Heart left ventricle (tissue), 16 donors: ENCODE measurements at regions not wholly inside any gene's neighbourhood (a gene's known extent, or its start where the extent isn't known, plus 50 kb on each side); places are given as distances from the start of the nearest gene placed in this dataset.

Experiments used
- ATAC-seq, 4 donors: fragments of 200-7000 bp; cut with Tn5 transposase; one replicate each; pipeline ENCODE4 v1.9.1; 2020 to 2022; ENCODE audit warnings: moderate library complexity in 4 of 4, mild to moderate bottlenecking in 3 of 4, moderate number of reproducible peaks in 1 of 4
- DNase-seq, 5 donors: peaks; one replicate each; pipeline ENCODE4 v3.0.0-alpha.2; 2020
- H3K27ac ChIP-seq, 12 donors: fragments of 200-600 bp; sonication (generic) in 4 of 12; one replicate each; pipeline versions ENCODE4 v1.5.0 to v1.8.0; 2016 to 2022; ENCODE audit warnings: mild to moderate bottlenecking in 2 of 12
- H3K27me3 ChIP-seq, 9 donors: fragments of 200-600 bp; sonication (generic) in 2 of 9; one replicate each; pipeline versions ENCODE4 v1.5.1 to v1.8.0; 2016 to 2022; ENCODE audit warnings: mild to moderate bottlenecking in 3 of 9
- H3K36me3 ChIP-seq, 9 donors: fragments of 200-600 bp; sonication (generic) in 2 of 9; one replicate each; pipeline versions ENCODE4 v1.5.0 to v1.8.0; 2018 to 2022; ENCODE audit warnings: mild to moderate bottlenecking in 2 of 9
- H3K4me1 ChIP-seq, 12 donors: fragments of 200-600 bp; sonication (generic) in 4 of 12; one replicate each; pipeline versions ENCODE4 v1.5.0 to v1.8.0; 2016 to 2022; ENCODE audit warnings: mild to moderate bottlenecking in 3 of 12
- H3K4me3 ChIP-seq, 12 donors: fragments of 200-600 bp; sonication (generic) in 4 of 12; one replicate each; pipeline versions ENCODE4 v1.5.0 to v1.8.0; 2017 to 2022; ENCODE audit warnings: mild to moderate bottlenecking in 9 of 12, moderate library complexity in 4 of 12
- H3K9me3 ChIP-seq, 12 donors: fragments of 200-600 bp; sonication (generic) in 4 of 12; one replicate each; pipeline versions ENCODE4 v1.5.0 to v1.8.0; 2016 to 2022; ENCODE audit warnings: mild to moderate bottlenecking in 1 of 12
- CTCF ChIP-seq, 12 donors: fragments of 200-600 bp; sonication (generic) in 4 of 12; IDR thresholded peaks; one replicate each; pipeline versions ENCODE4 v1.5.0 to v1.8.0; 2018 to 2022; ENCODE audit warnings: antibody characterized with exemption in 12 of 12, mild to moderate bottlenecking in 5 of 12
- POLR2A ChIP-seq, 2 donors: fragments of 450-650 bp; IDR thresholded peaks; one replicate each; pipeline ENCODE4 v1.6.1; 2017; ENCODE audit warnings: antibody characterized with exemption in 2 of 2, mild to moderate bottlenecking in 2 of 2, moderate library complexity in 2 of 2
- WGBS, 4 donors: extraction: QIAGEN DNeasy Blood & Tissue Kit in 2 of 4; methylation state at CpG; one replicate each; pipeline versions ENCODE4 v1.1.5 to v1.1.7; 2013 to 2018; 5-methylcytosine and 5-hydroxymethylcytosine counted together
- intact Hi-C, 10 donors: fragments of 100-400 bp; cut with DNase I; formaldehyde crosslinking; loops; one replicate each; pipeline versions ENCODE4 v1.11.1 to v1.14.2; 2022
- donor health status: ischemic (EF 13 %, LVEDD 7.1; RV severe dilation, severe dysfunction).
- donor health status: healthy with polysubstance abuse.
- donor health status: DM: no; HTN: yes; CAD: no.
- donor health status: DM: no; HTN: no; CAD: no.
- donor health status: ischemic (EF 25% LVEDD 6.9; RV normal size, moderate dysfunction).
- donor health status: ischemic (EF 25% LVEDD 5.7; RV mildly dilated, moderate dysfunction).
- donor health status: healthy.
- donor health status: DM: yes; HTN: yes; CAD: no.
- donor health status: ischemic (EF 35%, LVEDD 5.7; RV mildly dilated, moderate dysfunction).
- donor health status: nonischemic (EF 11% LVEDD 7.7; RV severe dilation, severe dysfunction).
- donor health status: DM: yes; HTN: yes; CAD: no.
- donor health status: PGD.
- donor health status: ischemic (EF 29% LVEDD 5.4; RV normal size, mild dysfunction).
- donor health status: nonischemic (EF 23%, LVEDD 6.1; RV moderate dilation, normal function).

- Histone ChIP-seq H3K4me3 (no peak overlapping the region), H3K27ac (no peak overlapping the region), H3K9me3 (no peaks in the 10 kb centered on the region), H3K27me3 (no peaks in the 10 kb centered on the region), H3K4me1 (no peaks in the 10 kb centered on the region), H3K36me3 (no peaks in the 10 kb centered on the region)
- TF ChIP-seq POLR2A (IDR thresholded peaks at IDR 0.05) = no peak
- no peak for TF ChIP-seq CTCF (IDR thresholded peaks at IDR 0.05)
- DNase-seq (no peak), ATAC-seq (no peak)
- intact Hi-C loops = no loop called here
These were observed 1743.9 kb downstream of the RPA4 start for GRCh38 chrX:98627645-98628044.

- no peak for ATAC-seq
- no peaks in the 10 kb centered on the region for H3K4me1 ChIP-seq
- DNase-seq = no peak
- H3K27ac ChIP-seq = no peak overlapping the region
- intact Hi-C loops = no loop called here
- H3K9me3 ChIP-seq = peaks cover 0 to 8% (median 0%) of the 10 kb centered on the region in 12 donors
- no peak overlapping the region for H3K4me3 ChIP-seq
- no peaks in the 10 kb centered on the region for H3K27me3 ChIP-seq
- TF ChIP-seq POLR2A (IDR thresholded peaks at IDR 0.05) (no peak), CTCF (IDR thresholded peaks at IDR 0.05) (no peak)
- no peaks in the 10 kb centered on the region for H3K36me3 ChIP-seq
These were observed 1753.7 kb downstream of the RPA4 start for GRCh38 chrX:98637451-98637850.

- TF ChIP-seq CTCF (IDR thresholded peaks at IDR 0.05) (no peak), POLR2A (IDR thresholded peaks at IDR 0.05) (no peak)
- Histone ChIP-seq H3K27ac (no peak overlapping the region), H3K4me3 (no peak overlapping the region), H3K27me3 (peaks cover 0 to 1% (median 0%) of the 10 kb centered on the region in 9 donors), H3K4me1 (no peaks in the 10 kb centered on the region), H3K36me3 (no peaks in the 10 kb centered on the region), H3K9me3 (no peaks in the 10 kb centered on the region)
- DNase-seq (no peak), ATAC-seq (no peak)
- 73 to 88% (median 77%) methylated on average over 1 of the region's 1 CpG for WGBS, 4 donors
- intact Hi-C loops = no loop called here
These were observed 1762.6 kb downstream of the RPA4 start for GRCh38 chrX:98646351-98646750.

GRCh38 chrX:98654565-98654964 is 1755.5 kb downstream of the PCDH19 start:
- Histone ChIP-seq H3K27ac (no peak overlapping the region), H3K4me1 (no peaks in the 10 kb centered on the region), H3K36me3 (no peaks in the 10 kb centered on the region), H3K9me3 (no peaks in the 10 kb centered on the region), H3K27me3 (peaks cover 0 to 6% (median 0%) of the 10 kb centered on the region in 9 donors), H3K4me3 (no peak overlapping the region)
- no peak for ATAC-seq
- intact Hi-C loops = no loop called here
- no peak for DNase-seq
- TF ChIP-seq CTCF (IDR thresholded peaks at IDR 0.05) = no peak
- TF ChIP-seq POLR2A (IDR thresholded peaks at IDR 0.05) = no peak
